Stimulated activated CD4-positive, alpha-beta T cell treated with anti-CD3 and anti-CD28 coated beads, TNF-alpha, amount 100 ng/mL, for 4 hours (primary cell): ENCODE measurements at regions not wholly inside any gene's neighbourhood (a gene's known extent, or its start where the extent isn't known, plus 50 kb on each side); places are given as distances from the start of the nearest gene placed in this dataset.

ENCODE experiments used
- DNase-seq, 3 experiments: peaks; one replicate each; pipeline ENCODE4 v3.0.0-alpha.2; 2020; ENCODE audit warnings: low read depth in 3 of 3

DNA sequence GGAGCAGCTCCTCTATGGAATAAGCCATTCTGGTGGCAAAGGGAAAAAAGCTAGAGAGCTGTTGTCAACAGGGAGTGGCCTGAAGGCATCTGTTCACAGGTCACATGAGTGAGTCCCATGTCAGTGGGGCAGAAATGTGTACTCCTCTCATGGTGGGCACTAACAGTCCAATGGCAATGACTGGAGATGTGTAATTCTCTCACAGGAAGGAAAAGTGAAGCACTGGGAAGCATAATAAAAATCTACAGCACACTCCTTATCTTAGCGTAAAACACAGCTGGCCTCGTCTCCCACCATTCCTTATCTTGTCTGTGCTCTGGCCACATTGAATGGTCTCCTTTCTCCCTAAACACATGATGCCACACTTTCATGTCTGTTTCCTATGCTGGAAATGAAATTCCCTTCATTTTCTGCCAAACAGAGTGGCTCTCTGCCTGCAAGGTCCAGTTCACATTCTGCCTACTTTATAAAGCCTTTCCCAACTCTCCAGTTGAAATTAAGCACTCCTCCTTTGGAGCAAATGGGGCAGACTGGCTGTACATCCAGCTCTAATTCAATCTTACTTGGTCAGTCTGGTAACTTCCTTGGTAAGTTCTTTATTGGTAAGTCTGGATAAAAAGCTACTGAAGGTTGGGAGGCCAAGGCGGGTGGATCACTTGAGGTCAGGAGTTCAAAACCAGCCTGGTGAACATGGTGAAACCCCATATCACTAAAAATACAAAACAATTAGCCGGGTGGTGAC, 139.8 kb downstream of the RPL22L1 start:
- DNase-seq: no peak

DNA sequence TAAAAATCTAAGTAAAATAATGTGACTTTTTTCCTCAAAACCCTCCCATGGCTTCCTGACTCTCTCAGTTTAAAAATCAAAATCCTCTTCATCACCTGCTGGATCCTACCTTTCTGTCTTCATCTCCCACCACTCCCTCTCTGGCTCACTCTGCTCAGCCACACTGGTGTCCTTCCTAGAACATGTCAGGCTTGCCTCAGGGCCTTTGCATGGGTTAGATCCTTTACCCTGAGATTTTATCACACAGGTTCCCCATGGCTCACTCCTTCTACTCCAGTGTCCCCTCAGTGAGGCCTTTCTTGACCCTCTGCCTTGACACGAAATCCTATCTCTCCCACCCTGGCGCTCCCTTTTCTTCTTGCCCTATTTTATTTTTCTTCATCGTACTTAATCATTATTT, 141.8 kb downstream of the RPL22L1 start:
- no peak for DNase-seq

DNA sequence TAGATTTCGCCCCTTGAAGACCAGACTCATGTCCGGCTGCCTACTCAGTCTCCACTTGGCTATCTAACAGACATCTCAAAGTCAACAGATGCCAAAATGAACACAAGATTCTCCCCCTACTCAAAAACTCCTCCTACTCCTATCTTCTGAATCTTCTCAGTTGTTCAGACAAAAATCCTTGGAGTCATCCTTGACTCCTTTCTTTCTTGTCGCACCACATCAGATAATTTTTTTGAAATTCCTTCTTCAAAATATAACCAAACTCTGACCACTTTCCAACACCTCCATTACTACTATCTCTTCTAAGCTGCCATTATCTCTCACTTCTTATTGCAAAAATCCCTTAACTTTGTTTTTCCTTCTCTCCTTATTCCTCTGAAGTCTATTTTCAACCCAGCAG, 141.9 kb upstream of the SLC7A14 start:
- DNase-seq: no peak

DNA sequence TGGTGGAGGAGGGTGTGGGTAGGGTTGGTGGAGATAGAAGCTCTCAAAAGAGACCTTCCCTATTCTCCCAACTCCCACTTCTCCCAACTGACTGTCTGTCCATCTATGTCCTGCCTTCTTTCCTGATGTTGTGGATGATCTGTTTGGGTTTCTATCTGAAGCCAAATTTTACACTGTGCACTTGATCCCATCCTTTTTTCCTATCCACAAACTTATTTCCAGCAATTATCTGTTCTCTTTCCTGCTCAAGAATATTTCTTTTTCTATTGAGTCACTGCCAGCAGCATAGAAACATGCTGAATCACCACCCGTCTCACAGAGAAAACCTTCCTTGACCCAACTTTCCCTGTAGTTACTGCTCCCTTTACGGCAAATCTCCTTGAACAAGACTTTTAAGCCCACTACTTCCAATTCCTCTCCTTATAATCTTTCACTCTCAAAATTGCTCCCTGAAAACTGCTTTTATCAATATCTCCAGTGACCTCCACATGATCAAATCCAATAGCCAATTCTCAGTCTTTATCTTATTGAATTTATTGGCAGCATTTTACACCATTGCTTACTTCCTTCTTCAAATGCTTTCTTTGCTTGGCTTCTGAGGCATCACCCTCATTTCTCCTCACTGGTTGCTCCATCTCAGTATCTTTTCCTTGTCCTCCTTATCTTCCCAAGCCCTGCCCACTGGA, 141.2 kb upstream of the SLC7A14 start:
- no peak for DNase-seq

DNA sequence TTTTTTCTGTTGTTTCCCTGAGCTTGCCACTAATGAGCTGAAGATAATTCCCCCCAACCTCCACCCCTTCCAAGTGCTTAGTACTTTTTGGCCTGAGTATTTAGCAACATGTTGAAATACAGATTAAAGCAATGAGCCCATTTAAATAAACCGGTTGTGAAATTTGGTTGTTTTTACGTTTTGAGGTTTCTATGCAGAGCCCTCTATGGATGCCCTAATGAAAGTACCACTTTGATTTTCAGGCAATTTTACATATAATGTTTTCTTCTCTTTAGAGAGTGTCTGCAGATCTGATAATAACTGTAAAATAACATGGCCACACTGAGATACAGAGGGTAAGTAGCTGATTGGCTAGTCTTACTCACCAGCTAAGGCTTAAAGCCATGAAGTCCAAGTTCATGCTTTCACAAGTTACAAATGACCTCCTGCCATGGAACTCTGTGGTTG, 139.4 kb upstream of the SLC7A14 start:
- no peak for DNase-seq

DNA sequence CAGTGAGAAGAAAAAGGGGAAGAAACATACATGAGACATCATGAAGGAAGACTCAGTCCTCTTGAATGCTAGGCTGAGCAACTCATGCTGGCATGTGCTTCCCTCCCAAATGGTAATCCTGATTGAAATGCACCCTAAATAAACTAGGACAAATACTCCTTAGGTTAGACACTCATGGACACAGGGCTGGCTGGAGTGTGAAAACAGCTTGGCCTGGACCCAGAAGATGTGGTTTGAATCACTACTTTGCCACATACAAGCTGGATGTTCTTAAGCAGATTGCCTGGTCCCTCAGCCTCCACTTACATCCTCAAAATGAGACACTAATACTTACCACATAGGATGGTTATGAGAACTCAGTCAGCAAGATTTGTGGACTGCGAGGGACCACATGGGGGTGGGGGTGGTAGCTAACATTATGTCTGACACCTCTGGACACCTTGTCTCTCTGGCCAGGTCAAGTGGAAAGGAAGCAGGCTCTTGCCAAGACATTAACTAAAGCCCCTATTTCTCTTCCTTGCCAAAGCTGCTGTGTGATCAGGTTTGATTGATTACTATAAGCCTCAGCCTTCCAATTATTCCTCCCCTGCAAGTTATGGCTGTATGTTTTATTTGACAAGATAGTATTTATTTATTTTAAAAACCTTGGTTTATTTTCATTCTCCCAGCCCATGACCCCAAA, 138.9 kb upstream of the SLC7A14 start:
- DNase-seq: no peak

DNA sequence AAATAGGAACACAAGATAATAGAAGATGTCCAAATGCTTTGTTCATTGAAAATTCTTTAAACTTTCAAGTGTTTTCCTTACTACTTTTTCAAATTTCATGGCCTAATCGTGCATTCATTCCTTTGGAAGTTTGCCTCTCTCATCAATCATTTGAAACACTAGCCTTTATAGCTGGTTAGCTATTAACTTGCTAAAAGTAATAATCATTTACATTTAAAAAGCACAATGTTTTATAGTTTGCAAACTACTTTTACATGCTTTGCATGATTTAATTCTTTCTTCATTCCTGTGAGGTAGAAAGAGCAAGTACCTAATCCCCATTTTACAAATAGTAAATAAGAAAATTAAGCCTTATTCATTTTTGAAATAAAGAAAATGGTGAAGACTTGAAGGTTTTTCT, 137.4 kb upstream of the SLC7A14 start:
- no peak for DNase-seq

DNA sequence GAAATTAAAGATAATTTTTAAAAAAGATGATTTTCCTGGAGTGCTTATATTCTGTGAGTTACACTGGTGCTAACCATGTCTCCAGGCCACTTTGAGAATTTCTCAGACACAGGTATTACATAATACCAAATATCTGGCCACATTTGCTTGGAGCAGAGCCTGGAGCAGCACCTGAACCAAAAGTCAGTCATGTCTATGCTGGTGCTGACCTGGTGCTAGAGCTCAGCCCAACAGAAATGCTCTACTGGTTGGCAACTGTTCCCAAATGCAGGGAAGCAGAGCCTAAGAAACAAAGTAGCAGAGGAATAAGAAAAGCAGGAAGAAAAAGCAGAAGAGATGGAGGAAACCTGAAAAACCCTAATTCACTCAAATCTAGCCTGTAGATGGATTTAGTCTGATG, 135.7 kb upstream of the SLC7A14 start:
- no peak for DNase-seq

DNA sequence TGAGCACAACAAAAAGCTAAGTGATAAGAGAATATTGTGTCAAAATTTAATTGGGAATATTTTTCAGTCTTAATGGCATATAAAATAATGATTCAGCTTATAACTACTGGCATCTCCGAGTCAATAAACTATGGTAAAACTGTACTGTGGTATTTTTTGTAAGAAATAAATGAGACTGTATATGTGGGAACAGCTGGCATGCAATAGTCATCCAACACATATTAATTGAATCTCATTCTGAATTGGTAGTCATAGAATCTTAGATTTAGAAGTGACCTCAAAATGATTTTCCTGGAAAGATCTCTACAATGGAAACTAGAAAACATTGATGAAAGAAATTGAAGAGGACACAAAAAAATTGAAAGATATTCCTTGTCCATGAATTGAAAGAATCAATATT, 133.4 kb upstream of the SLC7A14 start:
- no peak for DNase-seq

DNA sequence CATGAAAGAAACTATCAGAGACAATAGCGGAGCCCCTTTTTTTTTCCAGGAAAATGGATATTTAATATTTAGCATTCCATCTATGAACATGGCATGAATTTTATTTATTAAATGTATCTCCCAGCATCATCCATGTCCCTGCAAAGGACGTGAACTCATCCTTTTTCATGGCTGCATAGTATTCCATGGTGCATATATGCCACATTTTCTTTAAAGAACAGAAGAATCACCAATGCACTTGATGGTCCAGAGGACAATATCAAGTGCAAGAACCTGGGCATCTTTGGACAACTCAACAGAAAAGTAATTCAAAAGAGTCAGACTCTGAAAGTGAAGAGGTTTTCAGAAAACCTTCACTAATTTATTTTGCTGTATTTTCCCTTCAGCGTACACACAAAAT, 133.0 kb upstream of the SLC7A14 start:
- no peak for DNase-seq

DNA sequence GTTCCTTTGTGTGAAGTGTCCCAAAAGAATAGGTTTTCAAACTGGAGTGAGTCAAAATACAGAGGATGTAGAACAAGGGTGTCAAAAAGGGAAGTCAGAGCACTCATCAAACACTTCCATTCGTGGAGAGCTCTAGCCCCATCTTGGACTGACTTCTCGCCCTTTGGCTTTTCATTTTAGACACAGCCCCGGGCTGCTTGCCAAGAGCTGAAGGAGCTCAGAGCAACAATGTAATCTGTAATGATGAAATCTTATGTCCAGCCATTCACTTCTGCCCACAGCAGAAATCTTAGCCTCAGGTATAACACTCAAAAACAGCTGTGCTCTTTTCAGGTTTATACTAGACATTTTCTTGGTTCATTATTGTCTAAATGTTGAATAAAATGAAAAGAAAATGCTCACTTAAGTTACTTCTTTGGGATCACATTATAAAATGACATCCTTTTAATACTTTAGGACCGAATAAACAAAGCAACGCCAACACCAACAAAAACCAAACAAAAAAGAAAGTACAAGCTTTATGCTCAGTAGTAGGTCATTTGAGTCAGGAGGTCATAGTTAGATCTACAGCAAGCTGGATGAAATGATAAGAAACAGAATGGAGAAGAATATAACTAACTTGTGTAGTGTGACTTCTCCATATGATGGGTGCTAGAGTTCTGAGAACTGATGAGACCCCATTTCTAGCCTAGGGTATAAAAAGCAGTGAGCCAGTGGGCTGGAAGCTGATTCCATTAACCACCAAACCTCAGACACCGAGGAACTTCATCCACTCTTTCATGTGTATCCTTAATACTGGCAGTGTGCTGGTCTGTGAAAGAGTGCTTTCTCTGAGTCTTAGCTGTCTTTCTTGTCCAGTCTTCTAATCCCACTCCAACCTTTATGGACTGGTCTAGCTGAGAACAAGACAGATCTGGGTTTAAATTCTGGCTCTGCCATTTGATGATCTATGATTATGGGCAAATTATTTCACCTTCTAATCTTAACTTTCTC, 131.8 kb upstream of the SLC7A14 start:
- no peak for DNase-seq

DNA sequence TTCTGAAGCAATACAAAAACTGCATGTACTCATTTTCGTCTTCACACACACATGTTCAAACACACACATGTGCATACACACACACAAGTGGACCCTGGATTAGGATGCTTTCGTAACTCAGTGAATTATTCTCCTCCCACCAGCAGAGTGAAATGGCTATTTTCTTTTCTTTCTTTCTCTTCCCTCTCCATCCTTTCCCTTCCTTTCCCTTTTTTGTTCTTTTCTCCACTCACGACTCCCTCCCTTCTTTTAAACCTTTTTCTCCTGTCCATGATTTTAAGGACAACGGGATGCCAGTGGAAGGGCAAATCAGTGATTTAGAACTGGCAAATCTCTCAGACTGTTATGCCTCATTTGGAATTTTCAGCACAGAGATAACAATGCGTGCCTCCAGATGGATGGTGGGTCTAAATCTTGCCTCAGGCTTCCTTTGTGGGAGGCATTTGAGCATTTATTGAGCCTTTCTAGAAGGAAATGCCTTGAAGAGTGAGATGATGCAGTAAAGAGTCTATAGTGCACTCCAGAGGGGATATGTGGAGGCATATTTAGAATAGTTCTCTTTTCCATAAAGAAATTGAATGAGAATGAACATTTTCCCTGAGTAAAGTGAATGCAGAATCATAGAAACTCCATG, 130.4 kb upstream of the SLC7A14 start:
- no peak for DNase-seq

DNA sequence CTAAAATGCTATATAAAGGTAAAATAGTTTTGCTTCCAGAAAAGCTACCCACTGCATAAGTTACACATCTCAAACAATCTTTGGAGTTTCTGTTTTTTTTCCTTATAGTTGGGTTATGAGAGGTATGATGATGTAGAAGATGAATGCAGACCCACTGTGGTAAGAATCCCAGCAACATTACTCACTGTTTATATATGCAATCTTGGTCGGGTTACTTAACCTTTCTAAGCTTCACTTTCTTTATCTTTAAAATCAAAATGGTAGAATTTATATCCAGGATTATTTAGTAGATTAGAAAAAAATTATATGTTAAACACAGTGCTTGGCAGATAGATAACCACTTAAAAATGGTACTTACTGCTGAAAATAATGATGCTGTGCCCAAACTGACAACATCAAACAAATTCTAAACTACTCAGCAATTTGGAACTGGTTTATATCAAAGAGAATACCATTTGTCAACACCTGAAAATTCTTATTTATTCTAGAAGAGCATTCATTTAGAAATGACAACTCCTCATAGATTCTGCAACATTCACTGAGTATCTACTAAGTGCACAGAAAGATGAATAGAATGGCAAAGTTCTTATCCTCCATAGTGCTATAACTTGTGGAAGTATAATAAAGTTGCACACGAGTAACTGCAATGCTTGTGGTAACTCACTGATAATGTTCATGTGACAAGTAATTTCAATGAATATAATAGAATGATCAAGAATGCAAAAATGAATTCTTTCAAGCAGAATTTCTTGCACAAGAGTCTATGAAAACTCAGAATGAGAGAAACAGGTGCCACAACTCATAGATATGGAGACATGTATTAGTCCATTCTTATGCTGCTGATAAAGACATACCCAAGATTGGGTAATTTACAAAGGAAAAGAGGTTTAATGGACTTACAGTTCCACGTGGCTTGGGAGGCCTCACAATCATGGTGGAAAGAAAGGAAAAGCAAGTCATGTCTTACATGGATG, 129.0 kb upstream of the SLC7A14 start:
- DNase-seq: no peak

DNA sequence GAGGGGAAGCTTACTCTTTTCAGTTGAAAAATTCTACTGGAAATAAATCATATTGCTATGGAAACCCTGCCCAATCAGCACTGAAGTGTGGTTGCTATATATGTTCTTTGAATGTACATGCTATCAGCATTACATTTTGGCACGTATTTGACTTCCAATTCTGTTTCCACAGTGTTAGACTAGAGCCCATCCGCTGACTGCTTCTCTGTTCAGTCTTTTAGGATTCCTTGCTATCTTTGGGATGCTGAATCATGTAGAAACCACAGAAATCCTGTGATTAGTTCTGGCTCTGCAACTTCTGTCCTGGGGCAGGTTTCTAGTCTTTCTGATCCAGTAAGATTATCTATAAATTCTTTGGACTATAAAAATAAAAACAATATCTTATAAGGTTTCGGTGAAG, 128.2 kb upstream of the SLC7A14 start:
- DNase-seq: no peak

DNA sequence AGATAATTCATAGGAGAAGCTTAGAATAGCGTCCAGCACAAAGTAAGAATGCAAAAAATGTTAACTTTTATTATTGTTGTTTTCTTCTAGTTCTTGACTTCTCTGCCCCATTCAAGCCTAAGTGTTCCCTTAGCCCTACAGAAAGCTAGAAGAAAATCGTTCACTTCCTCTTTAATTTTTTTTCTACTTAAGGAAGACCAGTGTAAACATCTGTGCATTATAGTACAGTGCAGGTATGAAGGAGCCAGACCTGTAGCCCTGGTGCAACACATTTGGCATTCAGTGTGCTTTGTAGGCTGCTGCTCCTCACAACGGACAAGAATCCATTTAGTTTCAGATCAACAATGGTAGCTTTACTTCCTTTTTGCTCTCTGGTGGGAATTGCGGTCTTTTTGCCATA, 127.8 kb upstream of the SLC7A14 start:
- DNase-seq: no peak

DNA sequence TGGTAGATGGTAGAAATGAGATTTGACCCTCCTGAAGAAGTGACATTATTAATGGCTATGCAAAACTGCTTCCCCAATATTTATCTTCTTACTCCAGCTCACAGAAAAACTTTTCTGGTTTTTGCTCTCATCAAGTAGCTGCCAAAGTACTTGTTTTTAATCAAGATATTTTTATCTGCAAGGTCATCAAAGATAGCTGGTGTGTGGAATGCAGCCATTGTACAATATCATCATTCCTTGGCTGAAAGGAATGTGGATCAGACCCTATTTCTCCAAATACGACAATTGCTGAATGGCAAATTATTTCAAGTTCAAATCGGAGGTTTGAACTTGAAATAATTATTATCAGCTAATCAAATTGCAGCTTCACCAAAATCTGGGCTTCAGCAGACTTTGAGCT, 126.9 kb upstream of the SLC7A14 start:
- no peak for DNase-seq

DNA sequence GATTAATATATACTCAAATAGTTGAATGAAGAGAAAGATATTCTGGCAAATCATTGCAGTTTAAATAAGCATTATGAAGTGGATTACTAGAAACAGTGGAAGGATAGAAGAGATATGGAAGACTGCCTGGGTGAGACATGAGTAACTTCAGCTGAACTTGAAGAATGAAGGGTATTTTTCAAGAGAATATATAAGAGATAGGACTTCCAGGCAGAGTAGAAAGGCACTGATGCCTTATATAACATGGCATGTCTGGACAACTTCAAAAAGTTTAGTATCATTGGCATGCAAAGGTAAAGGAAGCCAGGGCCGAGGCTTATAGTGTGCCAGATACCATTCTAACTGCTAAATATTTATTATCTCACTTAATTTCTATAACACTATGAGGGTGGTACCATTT, 126.5 kb upstream of the SLC7A14 start:
- DNase-seq: no peak

DNA sequence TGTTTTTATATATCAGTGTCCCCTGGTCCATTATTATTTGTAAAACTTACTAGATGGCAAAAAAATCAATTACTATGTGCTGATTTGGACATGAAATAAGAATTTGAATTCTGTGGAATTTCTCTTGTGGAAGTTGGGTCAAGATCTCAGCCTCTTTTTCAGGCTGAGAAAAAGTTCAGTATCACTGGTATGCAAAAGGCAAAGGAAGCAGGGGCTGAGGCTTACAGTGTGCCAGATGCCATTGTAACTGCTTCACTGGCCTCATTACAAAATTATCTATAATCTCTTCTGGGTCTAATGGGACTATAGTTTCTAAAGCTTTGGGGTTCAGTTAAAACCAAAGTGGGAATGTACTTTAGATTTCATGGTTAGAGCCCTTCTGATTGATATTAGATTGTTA, 125.9 kb upstream of the SLC7A14 start:
- no peak for DNase-seq

DNA sequence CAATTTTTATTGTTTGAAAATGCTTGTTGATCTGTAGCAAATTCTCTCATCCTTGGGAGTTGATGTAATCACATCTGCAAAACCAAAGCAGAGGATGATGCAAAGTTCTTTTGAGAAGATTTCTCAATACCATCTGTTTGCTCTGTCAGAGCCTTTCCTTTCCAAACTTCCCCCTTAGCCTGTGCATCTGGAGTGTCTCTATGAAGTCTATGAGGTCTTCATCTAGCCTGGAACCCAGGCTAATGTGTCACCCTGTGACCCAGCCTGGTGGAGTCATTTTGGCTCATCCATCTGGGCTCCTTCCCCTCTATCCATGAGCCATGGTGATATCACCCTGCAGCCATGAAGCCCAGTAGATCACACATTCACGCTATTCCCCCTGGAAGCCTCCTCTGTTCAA, 123.2 kb upstream of the SLC7A14 start:
- no peak for DNase-seq

DNA sequence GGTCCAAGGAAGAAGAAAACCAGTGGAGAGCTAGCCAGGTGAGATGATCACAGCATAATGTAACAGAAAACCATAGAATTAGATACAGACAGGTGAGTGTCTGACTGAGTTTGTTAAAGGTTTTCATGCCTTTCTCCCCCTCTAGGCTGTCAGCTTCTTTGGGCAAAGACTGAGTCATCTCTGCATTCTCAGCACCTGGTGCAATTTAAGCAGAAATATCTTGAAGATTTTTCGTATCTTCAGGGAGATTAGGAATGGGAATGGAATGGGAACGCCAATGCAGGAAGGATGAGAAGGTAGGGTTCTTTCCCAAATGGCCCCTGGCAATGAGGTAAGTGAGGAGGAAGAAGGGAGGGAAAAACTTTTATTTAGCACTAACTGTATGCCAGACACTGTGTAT, 122.0 kb upstream of the SLC7A14 start:
- no peak for DNase-seq
